RWPE2 (cell line): ENCODE measurements at regions not wholly inside any gene's neighbourhood (a gene's known extent, or its start where the extent isn't known, plus 50 kb on each side); places are given as distances from the start of the nearest gene placed in this dataset.

ENCODE experiments used
- ATAC-seq: fragments of 200-7000 bp; cut with Tn5 transposase; 3 replicates; pipeline ENCODE4 v1.9.1; 2021; ENCODE audit warnings: low read depth
- DNase-seq: peaks from one replicate; pipeline ENCODE4 v3.0.0-alpha.2; 2020; ENCODE audit warnings: low spot score
- H3K27ac ChIP-seq: fragments of 450-650 bp; 2 replicates; pipeline ENCODE4 v1.5.1; 2017; ENCODE audit warnings: mild to moderate bottlenecking; ENCODE audit not compliant: poor library complexity, severe bottlenecking
- H3K27me3 ChIP-seq: fragments of 250-450 bp; sonication (Bioruptor Pico); 2 replicates; pipeline ENCODE4 v1.5.1; 2021; ENCODE audit warnings: mild to moderate bottlenecking, moderate library complexity; ENCODE audit not compliant: insufficient read depth, poor library complexity, severe bottlenecking
- H3K36me3 ChIP-seq: fragments of 250-450 bp; sonication (Bioruptor Pico); 2 replicates; pipeline ENCODE4 v1.5.1; 2020; ENCODE audit warnings: low read depth, mild to moderate bottlenecking, moderate library complexity
- H3K4me1 ChIP-seq: fragments of 250-450 bp; sonication (Bioruptor Pico); 2 replicates; pipeline ENCODE4 v1.5.1; 2021; ENCODE audit warnings: mild to moderate bottlenecking, moderate library complexity; ENCODE audit not compliant: insufficient read depth, poor library complexity, severe bottlenecking
- H3K4me3 ChIP-seq: fragments of 250-450 bp; sonication (Bioruptor Pico); 2 replicates; pipeline ENCODE4 v1.5.1; 2021; ENCODE audit warnings: mild to moderate bottlenecking, moderate library complexity; ENCODE audit not compliant: severe bottlenecking
- H3K9me3 ChIP-seq: fragments of 250-450 bp; sonication (Bioruptor Pico); 2 replicates; pipeline ENCODE4 v1.5.1; 2021; ENCODE audit warnings: mild to moderate bottlenecking, moderate library complexity; ENCODE audit not compliant: severe bottlenecking
- TF ChIP-seq, protein P1 (sequence below): fragments of 450-650 bp; IDR thresholded peaks from one replicate; pipeline ENCODE4 v1.5.1; 2017; ENCODE audit warnings: mild to moderate bottlenecking, moderate library complexity; ENCODE audit not compliant: poor library complexity, severe bottlenecking

DNA sequence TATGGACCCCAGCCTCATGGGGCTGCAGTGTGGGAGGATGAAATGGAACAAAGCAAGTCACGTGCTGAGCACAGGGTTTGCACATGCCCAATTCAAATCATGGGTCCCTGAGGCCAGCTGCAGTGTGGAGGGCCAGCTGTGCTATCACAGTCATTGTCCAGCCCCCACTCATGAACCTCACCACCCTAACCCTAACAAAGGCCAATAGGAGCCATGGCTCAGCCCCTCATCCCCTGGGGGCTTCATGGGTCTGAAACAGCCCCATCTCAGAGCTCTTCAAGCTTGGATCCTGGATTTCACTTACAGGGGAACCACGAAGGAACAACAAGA is 125.6 kb upstream of the MAFB start:
- no peaks in the 10 kb centered on the region for H3K36me3 ChIP-seq
- no peaks in the 10 kb centered on the region for H3K4me1 ChIP-seq

DNA sequence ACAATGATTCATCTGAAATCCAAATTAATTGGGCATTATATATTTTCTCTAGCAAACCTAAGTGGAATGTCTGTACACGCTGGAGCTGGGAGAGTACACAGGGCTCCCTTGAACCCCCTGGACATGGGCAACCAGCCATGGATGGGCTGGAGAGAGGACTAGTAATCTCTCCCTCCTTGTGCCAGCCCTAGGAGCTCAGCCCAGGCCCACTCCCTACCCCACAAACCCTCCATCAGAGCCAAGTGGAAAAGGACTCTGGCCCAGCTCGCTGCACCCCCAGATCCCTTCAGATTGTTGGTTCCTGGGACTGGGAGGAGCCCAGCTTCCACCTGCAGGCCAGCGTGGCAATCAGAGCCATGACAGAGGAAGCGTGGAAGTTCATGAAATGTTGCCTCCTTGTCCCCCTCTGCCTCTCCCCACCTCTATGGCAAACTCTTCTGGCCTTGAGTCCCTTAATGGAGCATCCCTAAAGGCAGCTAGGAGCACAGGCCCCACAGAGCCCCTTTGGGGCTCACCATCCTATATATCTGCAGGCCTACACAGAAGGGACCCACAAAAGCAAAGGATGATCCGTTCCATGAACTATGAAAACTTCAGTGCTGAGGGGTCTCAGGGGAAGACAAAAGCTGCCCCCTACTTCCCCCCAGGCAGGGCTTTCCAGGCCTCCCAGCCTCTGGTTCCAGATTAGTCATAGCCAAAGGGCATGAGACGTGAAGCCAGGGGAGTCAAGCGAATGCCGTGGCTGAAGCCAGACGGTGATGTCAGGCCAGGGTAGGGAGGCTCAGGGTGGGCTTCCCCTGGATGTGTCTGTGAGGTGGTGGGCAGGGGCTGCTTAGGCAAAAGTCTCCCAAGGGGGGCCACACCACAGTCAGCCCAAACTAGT is 126.4 kb upstream of the MAFB start:
- peaks cover 5% of the 10 kb centered on the region for H3K27me3 ChIP-seq
- no peaks in the 10 kb centered on the region for H3K9me3 ChIP-seq
- TF ChIP-seq, protein P1, sequence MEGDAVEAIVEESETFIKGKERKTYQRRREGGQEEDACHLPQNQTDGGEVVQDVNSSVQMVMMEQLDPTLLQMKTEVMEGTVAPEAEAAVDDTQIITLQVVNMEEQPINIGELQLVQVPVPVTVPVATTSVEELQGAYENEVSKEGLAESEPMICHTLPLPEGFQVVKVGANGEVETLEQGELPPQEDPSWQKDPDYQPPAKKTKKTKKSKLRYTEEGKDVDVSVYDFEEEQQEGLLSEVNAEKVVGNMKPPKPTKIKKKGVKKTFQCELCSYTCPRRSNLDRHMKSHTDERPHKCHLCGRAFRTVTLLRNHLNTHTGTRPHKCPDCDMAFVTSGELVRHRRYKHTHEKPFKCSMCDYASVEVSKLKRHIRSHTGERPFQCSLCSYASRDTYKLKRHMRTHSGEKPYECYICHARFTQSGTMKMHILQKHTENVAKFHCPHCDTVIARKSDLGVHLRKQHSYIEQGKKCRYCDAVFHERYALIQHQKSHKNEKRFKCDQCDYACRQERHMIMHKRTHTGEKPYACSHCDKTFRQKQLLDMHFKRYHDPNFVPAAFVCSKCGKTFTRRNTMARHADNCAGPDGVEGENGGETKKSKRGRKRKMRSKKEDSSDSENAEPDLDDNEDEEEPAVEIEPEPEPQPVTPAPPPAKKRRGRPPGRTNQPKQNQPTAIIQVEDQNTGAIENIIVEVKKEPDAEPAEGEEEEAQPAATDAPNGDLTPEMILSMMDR, result no peak
- H3K36me3 ChIP-seq, result no peaks in the 10 kb centered on the region
- ATAC-seq, result no peak
- no peak overlapping the region for H3K4me3 ChIP-seq
- peak; percentile 67 for DNase-seq
- H3K27ac ChIP-seq, result no peak overlapping the region
- no peaks in the 10 kb centered on the region for H3K4me1 ChIP-seq

More for the DNA sequence above, 125.6 kb upstream of the MAFB start:
- peaks cover 7% of the 10 kb centered on the region for H3K27me3 ChIP-seq
- no peak for ATAC-seq
- TF ChIP-seq, protein P1, result no peak
- no peak overlapping the region for H3K4me3 ChIP-seq
- H3K27ac ChIP-seq, result no peak overlapping the region
- DNase-seq, result peak; percentile 67
- H3K9me3 ChIP-seq, result no peaks in the 10 kb centered on the region

GRCh38 chr20:40816039-40816352 is 127.0 kb upstream of the MAFB start:
- no peaks in the 10 kb centered on the region for H3K4me1 ChIP-seq
- ATAC-seq (no peak), DNase-seq (no peak)
- TF ChIP-seq, protein P1, result no peak
- H3K4me3 ChIP-seq, result no peak overlapping the region
- no peaks in the 10 kb centered on the region for H3K36me3 ChIP-seq
- H3K9me3 ChIP-seq, result no peaks in the 10 kb centered on the region
- peaks cover 10% of the 10 kb centered on the region for H3K27me3 ChIP-seq
- no peak overlapping the region for H3K27ac ChIP-seq

GRCh38 chr20:40821429-40821828 is 132.4 kb upstream of the MAFB start:
- Histone ChIP-seq H3K9me3 (no peaks in the 10 kb centered on the region), H3K4me1 (no peaks in the 10 kb centered on the region), H3K4me3 (no peak overlapping the region), H3K27me3 (peaks cover 29% of the 10 kb centered on the region), H3K27ac (no peak overlapping the region), H3K36me3 (no peaks in the 10 kb centered on the region)
- ATAC-seq (no peak), DNase-seq (no peak)
- TF ChIP-seq, protein P1, result no peak

GRCh38 chr20:40826699-40827098 is 137.7 kb upstream of the MAFB start:
- TF ChIP-seq, protein P1, result no peak
- Histone ChIP-seq H3K27ac (no peak overlapping the region), H3K9me3 (no peaks in the 10 kb centered on the region), H3K4me3 (no peak overlapping the region), H3K27me3 (peaks cover 27% of the 10 kb centered on the region), H3K4me1 (no peaks in the 10 kb centered on the region), H3K36me3 (no peaks in the 10 kb centered on the region)
- ATAC-seq (no peak), DNase-seq (no peak)
